ENCODE measurements at regions not wholly inside any gene's neighbourhood (a gene's known extent, or its start where the extent isn't known, plus 50 kb on each side); places are given as distances from the start of the nearest gene placed in this dataset.

DNA sequence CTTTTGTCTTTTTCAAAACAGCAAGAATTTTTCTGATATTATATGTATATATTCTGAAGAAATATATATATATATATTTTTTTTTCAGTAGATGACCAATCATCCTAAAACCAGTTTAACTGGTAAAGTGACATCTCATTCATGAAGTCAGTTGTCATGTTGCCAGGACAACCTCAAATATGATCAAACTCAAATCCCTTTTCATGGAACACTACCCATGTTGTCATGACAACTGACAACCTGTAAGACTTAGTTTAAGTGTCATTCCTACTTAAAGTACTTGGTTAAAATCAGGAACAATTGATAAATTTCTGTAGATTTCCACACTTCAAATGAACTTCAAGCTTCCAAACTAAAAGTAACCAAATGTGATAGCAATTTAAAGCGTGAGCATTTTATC, 101.8 kb upstream of the ERBB4 start:
- TF ChIP-seq, protein P1, sequence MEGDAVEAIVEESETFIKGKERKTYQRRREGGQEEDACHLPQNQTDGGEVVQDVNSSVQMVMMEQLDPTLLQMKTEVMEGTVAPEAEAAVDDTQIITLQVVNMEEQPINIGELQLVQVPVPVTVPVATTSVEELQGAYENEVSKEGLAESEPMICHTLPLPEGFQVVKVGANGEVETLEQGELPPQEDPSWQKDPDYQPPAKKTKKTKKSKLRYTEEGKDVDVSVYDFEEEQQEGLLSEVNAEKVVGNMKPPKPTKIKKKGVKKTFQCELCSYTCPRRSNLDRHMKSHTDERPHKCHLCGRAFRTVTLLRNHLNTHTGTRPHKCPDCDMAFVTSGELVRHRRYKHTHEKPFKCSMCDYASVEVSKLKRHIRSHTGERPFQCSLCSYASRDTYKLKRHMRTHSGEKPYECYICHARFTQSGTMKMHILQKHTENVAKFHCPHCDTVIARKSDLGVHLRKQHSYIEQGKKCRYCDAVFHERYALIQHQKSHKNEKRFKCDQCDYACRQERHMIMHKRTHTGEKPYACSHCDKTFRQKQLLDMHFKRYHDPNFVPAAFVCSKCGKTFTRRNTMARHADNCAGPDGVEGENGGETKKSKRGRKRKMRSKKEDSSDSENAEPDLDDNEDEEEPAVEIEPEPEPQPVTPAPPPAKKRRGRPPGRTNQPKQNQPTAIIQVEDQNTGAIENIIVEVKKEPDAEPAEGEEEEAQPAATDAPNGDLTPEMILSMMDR (IDR thresholded peaks at IDR 0.05) = no peak
- no peak for TF ChIP-seq POLR2A (IDR thresholded peaks at IDR 0.05)
